ENCODE measurements at regions not wholly inside any gene's neighbourhood (a gene's known extent, or its start where the extent isn't known, plus 50 kb on each side); places are given as distances from the start of the nearest gene placed in this dataset.

DNA sequence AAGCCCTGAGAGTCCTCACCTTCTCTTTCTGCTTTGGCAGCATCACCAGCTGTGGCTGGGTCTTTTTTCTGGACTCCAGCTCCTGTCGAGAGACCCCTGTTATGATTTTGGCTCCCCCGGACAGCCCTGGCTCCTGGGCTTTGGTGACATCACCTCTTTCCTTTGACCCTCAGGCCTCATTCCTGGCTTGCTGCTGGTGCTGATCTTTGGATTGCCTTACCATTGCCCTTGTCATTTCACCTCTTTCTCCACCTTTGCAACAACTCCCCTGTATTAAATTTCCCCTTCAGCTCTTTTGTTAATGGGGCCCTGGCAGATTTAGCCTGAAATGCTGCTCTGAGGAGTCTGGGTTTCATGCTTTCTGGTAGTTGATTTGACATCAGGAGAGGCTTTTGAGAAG is 322.8 kb downstream of the ZSWIM6 start:
- TF ChIP-seq, protein P1, sequence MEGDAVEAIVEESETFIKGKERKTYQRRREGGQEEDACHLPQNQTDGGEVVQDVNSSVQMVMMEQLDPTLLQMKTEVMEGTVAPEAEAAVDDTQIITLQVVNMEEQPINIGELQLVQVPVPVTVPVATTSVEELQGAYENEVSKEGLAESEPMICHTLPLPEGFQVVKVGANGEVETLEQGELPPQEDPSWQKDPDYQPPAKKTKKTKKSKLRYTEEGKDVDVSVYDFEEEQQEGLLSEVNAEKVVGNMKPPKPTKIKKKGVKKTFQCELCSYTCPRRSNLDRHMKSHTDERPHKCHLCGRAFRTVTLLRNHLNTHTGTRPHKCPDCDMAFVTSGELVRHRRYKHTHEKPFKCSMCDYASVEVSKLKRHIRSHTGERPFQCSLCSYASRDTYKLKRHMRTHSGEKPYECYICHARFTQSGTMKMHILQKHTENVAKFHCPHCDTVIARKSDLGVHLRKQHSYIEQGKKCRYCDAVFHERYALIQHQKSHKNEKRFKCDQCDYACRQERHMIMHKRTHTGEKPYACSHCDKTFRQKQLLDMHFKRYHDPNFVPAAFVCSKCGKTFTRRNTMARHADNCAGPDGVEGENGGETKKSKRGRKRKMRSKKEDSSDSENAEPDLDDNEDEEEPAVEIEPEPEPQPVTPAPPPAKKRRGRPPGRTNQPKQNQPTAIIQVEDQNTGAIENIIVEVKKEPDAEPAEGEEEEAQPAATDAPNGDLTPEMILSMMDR (IDR thresholded peaks at IDR 0.05) = no peak
- TF ChIP-seq POLR2A (IDR thresholded peaks at IDR 0.05) = no peak
- H3K27ac ChIP-seq = no peak overlapping the region
- no peaks in the 10 kb centered on the region for H3K36me3 ChIP-seq
- no peaks in the 10 kb centered on the region for H3K27me3 ChIP-seq
- no peak for DNase-seq
- H3K4me1 ChIP-seq = no peaks in the 10 kb centered on the region
- no peaks in the 10 kb centered on the region for H3K9me3 ChIP-seq
- no peak overlapping the region for H3K4me3 ChIP-seq

DNA sequence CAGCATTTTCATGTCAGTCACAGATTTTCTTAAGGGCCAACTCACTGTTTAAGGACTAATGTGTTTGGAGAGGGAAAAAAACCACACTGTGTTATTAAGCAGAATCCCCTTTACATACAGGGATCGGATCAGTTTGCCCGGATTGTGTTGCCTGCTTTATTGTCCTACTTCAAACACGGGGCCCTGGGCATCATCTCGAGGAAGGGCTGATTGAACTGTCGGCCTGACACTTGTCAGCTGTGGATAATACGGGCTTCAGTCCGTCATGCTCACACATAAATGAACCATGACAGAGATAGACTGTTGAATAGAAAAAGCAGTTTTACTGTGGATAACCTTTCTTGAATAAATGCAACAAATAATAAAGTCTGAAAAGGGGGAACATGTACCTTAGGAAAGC is 325.0 kb downstream of the ZSWIM6 start:
- no peaks in the 10 kb centered on the region for H3K36me3 ChIP-seq
- DNase-seq = no peak
- TF ChIP-seq POLR2A (IDR thresholded peaks at IDR 0.05) = no peak
- TF ChIP-seq, protein P1 (IDR thresholded peaks at IDR 0.05) = no peak
- no peaks in the 10 kb centered on the region for H3K27me3 ChIP-seq
- no peaks in the 10 kb centered on the region for H3K9me3 ChIP-seq
- H3K27ac ChIP-seq = no peak overlapping the region
- no peaks in the 10 kb centered on the region for H3K4me1 ChIP-seq
- H3K4me3 ChIP-seq = no peak overlapping the region

DNA sequence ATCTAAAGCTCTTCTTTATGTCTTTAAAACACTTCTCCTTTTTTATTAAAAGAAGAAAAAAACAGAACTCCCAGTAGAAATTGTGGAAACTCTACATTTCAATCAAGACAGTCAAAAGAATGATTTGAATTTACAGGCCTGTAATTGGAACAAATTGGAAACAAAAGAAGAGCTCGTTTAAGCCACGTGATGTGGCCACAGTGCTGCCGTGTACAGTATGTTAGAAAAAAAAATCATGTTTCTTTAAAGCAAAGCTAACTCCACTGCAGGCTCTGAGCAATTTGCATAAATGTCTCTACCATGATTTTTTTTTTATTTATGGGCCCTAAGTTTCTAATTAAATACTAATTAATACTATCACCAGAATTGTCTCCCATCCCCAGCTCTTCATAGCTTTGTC is 325.6 kb downstream of the ZSWIM6 start:
- H3K27ac ChIP-seq = no peak overlapping the region
- H3K27me3 ChIP-seq = no peaks in the 10 kb centered on the region
- H3K4me3 ChIP-seq = no peak overlapping the region
- no peaks in the 10 kb centered on the region for H3K9me3 ChIP-seq
- no peak for DNase-seq
- H3K4me1 ChIP-seq = no peaks in the 10 kb centered on the region
- TF ChIP-seq, protein P1 (IDR thresholded peaks at IDR 0.05) = no peak
- no peak for TF ChIP-seq POLR2A (IDR thresholded peaks at IDR 0.05)
- no peaks in the 10 kb centered on the region for H3K36me3 ChIP-seq

- Histone ChIP-seq H3K36me3 (no peaks in the 10 kb centered on the region), H3K4me3 (no peak overlapping the region), H3K27ac (no peak overlapping the region), H3K9me3 (no peaks in the 10 kb centered on the region), H3K27me3 (no peaks in the 10 kb centered on the region), H3K4me1 (no peaks in the 10 kb centered on the region)
- TF ChIP-seq POLR2A (IDR thresholded peaks at IDR 0.05) = no peak
- TF ChIP-seq, protein P1 (IDR thresholded peaks at IDR 0.05) = peak; percentile 68 to 94 (median 86)
- DNase-seq = peak; percentile 79 to 92 (median 88)
These were observed 326.5 kb downstream of the ZSWIM6 start for GRCh38 chr5:61658592-61659008.

DNA sequence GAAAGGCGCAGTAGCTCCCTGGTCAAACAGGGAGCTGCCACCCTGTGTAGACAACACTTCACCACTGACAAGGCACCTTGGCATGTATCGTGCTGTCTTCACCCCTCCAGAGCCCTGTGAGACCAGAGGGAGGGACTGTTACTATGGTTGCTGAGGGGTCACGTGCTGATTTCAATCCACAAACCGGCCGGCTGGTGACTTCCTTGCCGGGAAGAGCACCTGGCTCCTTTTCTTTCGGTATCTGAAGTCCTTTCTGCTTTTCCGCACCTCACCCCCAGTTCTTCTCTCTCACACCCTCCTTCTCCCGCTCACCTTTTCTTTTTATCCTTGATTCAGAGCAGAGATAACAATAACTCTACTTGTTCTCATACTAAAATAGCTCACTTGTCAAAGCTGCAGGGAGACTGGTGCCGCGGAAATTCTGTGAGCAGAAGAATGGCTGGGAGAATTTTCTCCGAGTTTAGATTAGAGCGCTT is 327.2 kb downstream of the ZSWIM6 start:
- Histone ChIP-seq H3K4me1 (no peaks in the 10 kb centered on the region), H3K27me3 (no peaks in the 10 kb centered on the region), H3K36me3 (no peaks in the 10 kb centered on the region), H3K27ac (no peak overlapping the region), H3K9me3 (no peaks in the 10 kb centered on the region), H3K4me3 (peak overlapping the region in 2 of 4 donors; percentile 8 to 15)
- peak in 2 of 3 donors; percentile 68 for DNase-seq
- TF ChIP-seq POLR2A (IDR thresholded peaks at IDR 0.05) = no peak
- TF ChIP-seq, protein P1 (IDR thresholded peaks at IDR 0.05) = no peak

DNA sequence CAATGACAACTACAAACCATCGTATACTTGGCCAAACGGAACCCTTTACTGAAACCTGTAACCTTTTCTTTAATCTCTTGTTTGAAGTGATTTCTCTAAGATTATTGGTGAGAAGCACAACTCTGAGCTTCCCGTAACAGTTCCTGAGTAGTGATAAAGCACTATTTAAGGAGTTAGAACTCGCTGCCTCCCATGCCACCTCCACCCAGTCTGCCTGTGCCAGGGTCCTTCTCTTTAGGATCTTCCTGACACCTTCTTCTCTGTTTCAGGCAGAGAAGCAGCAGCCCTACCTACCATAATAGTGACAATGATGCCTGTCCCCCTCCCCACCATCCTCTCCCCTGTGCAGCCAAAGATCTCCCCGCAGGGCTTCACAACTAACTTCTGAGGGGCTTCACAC is 330.6 kb downstream of the ZSWIM6 start:
- Histone ChIP-seq H3K27ac (no peak overlapping the region), H3K36me3 (no peaks in the 10 kb centered on the region), H3K9me3 (no peaks in the 10 kb centered on the region), H3K27me3 (no peaks in the 10 kb centered on the region), H3K4me1 (peaks cover 0 to 6% (median 0%) of the 10 kb centered on the region in 4 donors), H3K4me3 (no peak overlapping the region)
- DNase-seq = no peak
- no peak for TF ChIP-seq POLR2A (IDR thresholded peaks at IDR 0.05)
